ENCODE measurements at regions not wholly inside any gene's neighbourhood (a gene's known extent, or its start where the extent isn't known, plus 50 kb on each side); places are given as distances from the start of the nearest gene placed in this dataset.
"Not testable (repeated sequence)": the region's sequence is repeated elsewhere in the genome, so short reads cannot be mapped to it uniquely, and the experiment has no call there.

DNA sequence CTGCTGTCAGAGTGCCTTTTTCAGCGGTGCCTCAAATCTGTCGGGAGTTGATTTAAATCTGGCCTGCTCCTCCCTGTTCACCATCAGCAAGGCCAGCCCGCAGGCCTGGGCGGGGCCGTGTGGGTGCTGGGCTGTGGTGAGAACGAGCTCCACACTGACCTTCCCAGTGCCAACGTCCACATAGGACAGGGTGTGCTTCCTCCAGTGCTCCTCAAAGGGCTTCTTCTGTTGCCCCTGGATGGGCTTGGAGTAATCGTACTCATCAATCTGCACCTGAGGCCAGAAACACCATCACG lies 50.2 kb upstream of the LPCAT1 start:
- H3K4me3 Mint-ChIP-seq, H3K4me1 Mint-ChIP-seq, H3K27ac Mint-ChIP-seq, H3K27me3 Mint-ChIP-seq, H3K9me3 Mint-ChIP-seq: not testable (repeated sequence)
- H3K36me3 Mint-ChIP-seq, result peaks cover 13% of the 10 kb centered on the region

DNA sequence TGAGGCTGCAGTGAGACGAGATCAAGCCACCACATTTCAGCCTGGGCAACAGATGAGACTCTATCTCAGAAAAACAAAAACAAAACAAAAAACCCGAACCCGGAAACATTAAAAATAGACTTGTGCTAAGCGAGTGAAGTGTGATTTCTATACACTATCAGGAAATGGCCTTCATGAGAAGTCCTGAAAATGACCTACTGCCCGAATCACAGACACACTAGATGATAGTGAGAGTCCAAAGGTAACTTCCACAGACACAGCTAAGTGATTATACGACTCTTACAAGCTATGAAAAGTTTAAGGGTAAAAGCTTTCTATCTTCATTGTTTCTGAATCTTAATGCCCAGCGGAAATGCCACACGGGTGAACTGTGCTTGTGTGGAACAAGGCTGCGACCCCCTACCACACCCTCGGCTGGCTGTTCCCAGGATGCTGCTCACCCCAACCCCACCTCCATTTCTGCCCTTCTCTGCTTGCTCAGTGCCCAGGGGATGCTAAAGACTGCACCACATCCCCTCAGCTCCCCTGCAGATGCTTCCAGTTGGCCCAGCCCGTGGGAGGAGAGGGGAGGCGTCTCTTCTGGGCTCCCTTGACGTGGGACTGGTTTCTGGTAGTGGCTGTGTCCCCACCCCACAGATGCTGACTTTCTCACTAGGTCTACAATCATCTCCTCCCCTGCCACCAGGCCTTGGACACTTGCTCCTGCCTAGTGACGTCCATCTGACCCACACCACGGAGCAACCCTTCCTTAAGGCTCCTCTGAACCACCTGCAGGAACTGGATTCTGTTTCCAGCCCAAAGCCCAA lies 49.7 kb upstream of the LPCAT1 start:
- not testable (repeated sequence) for H3K36me3 Mint-ChIP-seq, H3K27me3 Mint-ChIP-seq, H3K4me3 Mint-ChIP-seq, H3K9me3 Mint-ChIP-seq, H3K4me1 Mint-ChIP-seq, H3K27ac Mint-ChIP-seq
